ENCODE measurements at regions not wholly inside any gene's neighbourhood (a gene's known extent, or its start where the extent isn't known, plus 50 kb on each side); places are given as distances from the start of the nearest gene placed in this dataset.
A peak's percentile ranks its signal among the peaks of the same experiment; 100 is the strongest.

- DNase-seq: no peak
- H3K27me3 Mint-ChIP-seq: peaks cover 23% of the 10 kb centered on the region
- CTCF ChIA-PET: no interaction called here
- no peak overlapping the region for H3K4me3 Mint-ChIP-seq
- H3K4me1 Mint-ChIP-seq: peaks cover 23% of the 10 kb centered on the region
- H3K36me3 Mint-ChIP-seq: no peaks in the 10 kb centered on the region
- H3K27ac Mint-ChIP-seq: no peak overlapping the region
- H3K9me3 Mint-ChIP-seq: no peaks in the 10 kb centered on the region
These were observed 214.1 kb upstream of the TLE3 start for GRCh38 chr15:70311821-70312220.

GRCh38 chr15:70309716-70310115 lies 212.0 kb upstream of the TLE3 start:
- Mint-ChIP-seq H3K36me3 (no peaks in the 10 kb centered on the region), H3K27ac (no peak overlapping the region), H3K4me3 (no peak overlapping the region), H3K9me3 (no peaks in the 10 kb centered on the region), H3K4me1 (peaks cover 23% of the 10 kb centered on the region), H3K27me3 (peaks cover 18% of the 10 kb centered on the region)
- DNase-seq: no peak
- CTCF ChIA-PET: no interaction called here

- no peak overlapping the region for H3K4me3 Mint-ChIP-seq
- no peaks in the 10 kb centered on the region for H3K9me3 Mint-ChIP-seq
- peak overlapping the region; percentile 4 for H3K27ac Mint-ChIP-seq
- CTCF ChIA-PET: no interaction called here
- H3K36me3 Mint-ChIP-seq: no peaks in the 10 kb centered on the region
- H3K27me3 Mint-ChIP-seq: peaks cover 18% of the 10 kb centered on the region
- no peak for DNase-seq
- H3K4me1 Mint-ChIP-seq: peaks cover 23% of the 10 kb centered on the region
These were observed 211.2 kb upstream of the TLE3 start for GRCh38 chr15:70308735-70309434.

DNA sequence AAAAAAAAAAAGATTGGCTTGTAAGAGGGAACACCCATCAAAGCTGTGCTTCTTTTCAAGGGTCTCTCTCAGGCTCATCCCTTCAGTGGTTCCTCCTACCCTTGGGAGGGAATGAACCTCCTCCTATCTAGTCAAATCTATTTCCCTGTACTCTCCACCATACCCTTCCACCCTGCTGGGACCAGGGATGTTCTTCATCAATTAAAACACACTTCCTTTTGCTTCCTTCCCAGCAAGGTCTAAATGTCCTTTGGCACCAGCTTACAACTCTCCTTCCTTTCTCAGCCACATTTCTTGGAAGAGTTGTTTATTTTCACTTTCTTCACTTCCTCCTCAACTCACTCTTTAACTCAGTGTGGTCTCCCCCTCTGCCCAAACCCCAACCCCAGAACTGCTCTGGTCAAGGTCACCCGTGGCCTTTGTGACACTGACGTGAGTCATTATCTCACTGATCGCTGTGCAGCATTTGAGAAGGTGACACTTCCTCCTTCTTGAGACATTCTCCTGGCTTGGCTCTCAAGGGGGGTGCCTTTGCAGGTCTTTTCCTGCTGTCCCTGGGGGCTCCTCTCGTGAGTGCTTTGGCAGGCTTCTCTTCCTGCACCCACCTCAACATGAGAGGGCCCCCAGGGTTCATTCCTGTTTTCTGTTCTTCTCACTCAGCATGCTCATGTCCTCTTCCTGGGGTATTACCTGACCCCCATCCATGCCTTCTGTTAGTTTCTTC lies 210.5 kb upstream of the TLE3 start:
- peak; percentile 25 for DNase-seq
- H3K36me3 Mint-ChIP-seq: no peaks in the 10 kb centered on the region
- CTCF ChIA-PET: interaction anchor here (0.7 to 1.0 kb wide), 2 partner anchors 124 to 172 kb away, joined by 3 to 5 read pairs; no protein-coding TSS in a partner anchor
- H3K9me3 Mint-ChIP-seq: no peaks in the 10 kb centered on the region
- peak overlapping the region; percentile 4 for H3K27ac Mint-ChIP-seq
- peaks cover 18% of the 10 kb centered on the region for H3K27me3 Mint-ChIP-seq
- H3K4me1 Mint-ChIP-seq: peaks cover 23% of the 10 kb centered on the region
- no peak overlapping the region for H3K4me3 Mint-ChIP-seq

- CTCF ChIA-PET: no interaction called here
- H3K36me3 Mint-ChIP-seq: no peaks in the 10 kb centered on the region
- H3K4me1 Mint-ChIP-seq: peaks cover 23% of the 10 kb centered on the region
- H3K27ac Mint-ChIP-seq: no peak overlapping the region
- peaks cover 18% of the 10 kb centered on the region for H3K27me3 Mint-ChIP-seq
- H3K4me3 Mint-ChIP-seq: no peak overlapping the region
- no peaks in the 10 kb centered on the region for H3K9me3 Mint-ChIP-seq
- DNase-seq: no peak
These were observed 208.9 kb upstream of the TLE3 start for GRCh38 chr15:70306582-70306981.

DNA sequence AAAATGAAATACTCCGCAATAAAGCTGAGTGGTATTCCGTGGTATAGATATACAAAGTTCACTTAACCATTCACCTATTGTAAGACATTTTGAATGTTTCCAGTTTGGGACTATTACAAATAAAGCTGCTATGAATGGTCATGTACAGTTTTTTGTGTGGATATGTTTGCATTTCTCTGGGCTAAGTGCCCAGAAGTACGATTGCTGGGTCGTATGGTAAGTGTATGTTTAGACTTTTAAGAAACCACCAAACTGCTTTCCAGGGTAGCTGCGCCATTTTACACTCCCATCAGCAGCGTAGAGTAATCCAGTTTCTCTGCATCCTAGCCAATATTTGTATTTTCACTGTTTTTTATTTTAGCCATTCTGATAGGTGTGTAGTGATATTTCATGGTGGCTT lies 208.4 kb upstream of the TLE3 start:
- CTCF ChIA-PET: no interaction called here
- no peaks in the 10 kb centered on the region for H3K36me3 Mint-ChIP-seq
- no peak for DNase-seq
- no peak overlapping the region for H3K27ac Mint-ChIP-seq
- peaks cover 26% of the 10 kb centered on the region for H3K4me1 Mint-ChIP-seq
- no peak overlapping the region for H3K4me3 Mint-ChIP-seq
- H3K27me3 Mint-ChIP-seq: peaks cover 18% of the 10 kb centered on the region
- H3K9me3 Mint-ChIP-seq: no peaks in the 10 kb centered on the region

DNA sequence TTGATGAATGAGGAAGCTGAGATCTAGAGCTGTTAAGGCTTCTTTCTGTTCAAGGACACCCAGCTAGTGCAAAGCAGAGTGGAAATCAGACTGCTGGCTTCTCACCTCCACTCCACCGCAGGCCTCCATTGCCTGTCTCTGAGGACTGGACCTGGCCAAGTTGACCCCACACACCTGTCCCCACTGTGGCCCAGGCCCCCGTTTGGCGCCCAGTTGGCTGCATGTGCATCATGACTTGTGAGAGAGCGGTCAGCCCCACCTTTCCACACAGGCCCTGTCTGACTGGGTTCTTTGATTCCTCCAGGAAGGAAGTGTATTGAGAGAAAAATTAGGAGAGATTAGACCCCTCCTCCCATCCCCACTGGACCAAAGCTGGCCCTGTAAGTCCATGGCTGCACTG lies 206.3 kb upstream of the TLE3 start:
- Mint-ChIP-seq H3K4me3 (no peak overlapping the region), H3K4me1 (peaks cover 31% of the 10 kb centered on the region), H3K27ac (no peak overlapping the region), H3K27me3 (peaks cover 11% of the 10 kb centered on the region), H3K9me3 (no peaks in the 10 kb centered on the region), H3K36me3 (no peaks in the 10 kb centered on the region)
- no peak for DNase-seq
- CTCF ChIA-PET: no interaction called here

GRCh38 chr15:70302360-70302759 lies 204.6 kb upstream of the TLE3 start:
- no peaks in the 10 kb centered on the region for H3K27me3 Mint-ChIP-seq
- no peaks in the 10 kb centered on the region for H3K36me3 Mint-ChIP-seq
- no peaks in the 10 kb centered on the region for H3K9me3 Mint-ChIP-seq
- H3K4me1 Mint-ChIP-seq: peaks cover 19% of the 10 kb centered on the region
- no peak for DNase-seq
- no peak overlapping the region for H3K27ac Mint-ChIP-seq
- CTCF ChIA-PET: no interaction called here
- H3K4me3 Mint-ChIP-seq: no peak overlapping the region

GRCh38 chr15:70301396-70301795 lies 203.7 kb upstream of the TLE3 start:
- Mint-ChIP-seq H3K27me3 (no peaks in the 10 kb centered on the region), H3K9me3 (no peaks in the 10 kb centered on the region), H3K27ac (no peak overlapping the region), H3K4me1 (peaks cover 14% of the 10 kb centered on the region), H3K36me3 (no peaks in the 10 kb centered on the region), H3K4me3 (no peak overlapping the region)
- CTCF ChIA-PET: interaction anchor here (1.2 to 2.0 kb wide), 4 partner anchors 33 to 234 kb away, joined by 3 to 5 read pairs (median 4); no protein-coding TSS in a partner anchor
- no peak for DNase-seq

DNA sequence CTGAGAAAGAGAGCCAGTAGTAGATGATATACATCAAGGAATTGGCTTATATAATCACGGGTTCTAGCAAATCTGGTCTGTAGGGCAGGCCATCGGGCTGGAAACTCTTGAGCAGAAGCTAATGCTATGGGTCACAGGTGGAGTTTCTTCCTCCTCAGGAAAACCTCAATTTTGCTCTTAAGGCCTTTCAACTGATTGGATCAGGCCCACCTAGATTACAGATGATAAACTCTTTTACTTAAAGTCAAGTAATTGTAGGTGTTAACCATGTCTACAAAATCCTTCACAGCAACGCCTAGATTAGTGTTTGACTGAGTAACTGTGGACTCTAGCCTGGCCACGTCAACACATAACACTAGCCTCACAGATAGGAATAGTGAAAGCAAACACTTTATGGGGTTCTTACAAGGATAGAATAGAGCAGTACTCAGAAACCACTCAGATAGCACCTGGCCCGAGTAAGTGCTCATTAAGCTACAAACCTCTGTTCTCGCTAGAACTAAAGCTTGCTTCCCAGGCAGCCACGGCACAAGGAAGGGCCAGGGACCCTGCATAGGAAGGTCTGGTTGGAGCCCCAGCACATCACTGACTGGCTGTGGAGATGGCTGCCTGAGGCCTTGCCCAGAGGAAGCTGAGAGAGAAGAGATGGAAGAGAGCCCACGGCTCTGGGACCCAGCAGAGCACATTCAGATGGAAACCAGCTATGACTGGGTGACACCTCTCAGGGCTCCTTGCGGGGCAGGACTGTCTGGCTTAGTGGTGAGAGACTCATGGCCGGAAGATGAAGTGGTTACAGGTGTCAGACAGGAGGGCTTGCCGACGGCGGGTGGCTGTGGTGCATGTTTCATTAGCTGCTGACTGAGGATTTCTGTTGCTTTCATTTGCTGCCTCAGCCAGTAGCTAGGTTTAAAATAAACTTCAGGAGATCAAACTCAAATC lies 202.5 kb upstream of the TLE3 start:
- no peak overlapping the region for H3K27ac Mint-ChIP-seq
- no peaks in the 10 kb centered on the region for H3K36me3 Mint-ChIP-seq
- DNase-seq: peak; percentile 79
- H3K4me1 Mint-ChIP-seq: peaks cover 14% of the 10 kb centered on the region
- H3K27me3 Mint-ChIP-seq: peaks cover 4% of the 10 kb centered on the region
- no peak overlapping the region for H3K4me3 Mint-ChIP-seq
- CTCF ChIA-PET: interaction anchor here (1.0 to 2.0 kb wide), 5 partner anchors 31 to 235 kb away, joined by 3 to 5 read pairs (median 4); no protein-coding TSS in a partner anchor
- no peaks in the 10 kb centered on the region for H3K9me3 Mint-ChIP-seq

DNA sequence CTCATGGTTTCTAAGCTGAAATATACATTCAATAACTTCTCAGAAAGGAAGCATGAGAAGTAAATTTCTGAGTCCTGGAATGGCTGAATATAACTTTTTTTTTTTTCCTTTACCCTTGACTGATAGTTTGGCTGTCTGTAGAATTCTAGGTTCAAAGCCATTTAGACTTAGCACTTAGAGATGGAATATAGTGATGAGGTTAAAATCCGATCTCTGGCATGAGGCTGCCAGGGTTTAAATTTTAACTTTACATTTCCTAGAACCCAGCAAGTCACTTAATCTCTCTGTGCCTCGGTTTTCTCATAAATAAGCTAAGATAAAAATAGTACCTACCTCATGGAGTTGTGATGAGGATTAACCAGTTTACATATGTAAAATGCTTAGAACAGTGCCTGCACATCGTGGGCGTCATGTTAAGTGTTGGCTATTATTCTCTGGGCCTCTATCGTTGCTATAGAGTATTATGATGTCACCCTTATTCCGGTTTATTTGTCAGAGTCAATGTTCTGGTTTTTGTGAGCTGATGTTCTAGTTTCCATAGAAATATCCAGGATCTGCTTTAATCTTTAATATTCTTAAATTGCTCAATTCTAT lies 199.8 kb upstream of the TLE3 start:
- peaks cover 14% of the 10 kb centered on the region for H3K27me3 Mint-ChIP-seq
- no peaks in the 10 kb centered on the region for H3K9me3 Mint-ChIP-seq
- CTCF ChIA-PET: no interaction called here
- H3K4me1 Mint-ChIP-seq: peaks cover 14% of the 10 kb centered on the region
- H3K36me3 Mint-ChIP-seq: no peaks in the 10 kb centered on the region
- H3K27ac Mint-ChIP-seq: no peak overlapping the region
- H3K4me3 Mint-ChIP-seq: no peak overlapping the region
- DNase-seq: no peak

GRCh38 chr15:70294731-70295305 lies 197.1 kb upstream of the TLE3 start:
- CTCF ChIA-PET: no interaction called here
- DNase-seq: no peak
- Mint-ChIP-seq H3K9me3 (no peaks in the 10 kb centered on the region), H3K27ac (no peak overlapping the region), H3K4me3 (no peak overlapping the region), H3K27me3 (peaks cover 34% of the 10 kb centered on the region), H3K4me1 (no peaks in the 10 kb centered on the region), H3K36me3 (no peaks in the 10 kb centered on the region)

DNA sequence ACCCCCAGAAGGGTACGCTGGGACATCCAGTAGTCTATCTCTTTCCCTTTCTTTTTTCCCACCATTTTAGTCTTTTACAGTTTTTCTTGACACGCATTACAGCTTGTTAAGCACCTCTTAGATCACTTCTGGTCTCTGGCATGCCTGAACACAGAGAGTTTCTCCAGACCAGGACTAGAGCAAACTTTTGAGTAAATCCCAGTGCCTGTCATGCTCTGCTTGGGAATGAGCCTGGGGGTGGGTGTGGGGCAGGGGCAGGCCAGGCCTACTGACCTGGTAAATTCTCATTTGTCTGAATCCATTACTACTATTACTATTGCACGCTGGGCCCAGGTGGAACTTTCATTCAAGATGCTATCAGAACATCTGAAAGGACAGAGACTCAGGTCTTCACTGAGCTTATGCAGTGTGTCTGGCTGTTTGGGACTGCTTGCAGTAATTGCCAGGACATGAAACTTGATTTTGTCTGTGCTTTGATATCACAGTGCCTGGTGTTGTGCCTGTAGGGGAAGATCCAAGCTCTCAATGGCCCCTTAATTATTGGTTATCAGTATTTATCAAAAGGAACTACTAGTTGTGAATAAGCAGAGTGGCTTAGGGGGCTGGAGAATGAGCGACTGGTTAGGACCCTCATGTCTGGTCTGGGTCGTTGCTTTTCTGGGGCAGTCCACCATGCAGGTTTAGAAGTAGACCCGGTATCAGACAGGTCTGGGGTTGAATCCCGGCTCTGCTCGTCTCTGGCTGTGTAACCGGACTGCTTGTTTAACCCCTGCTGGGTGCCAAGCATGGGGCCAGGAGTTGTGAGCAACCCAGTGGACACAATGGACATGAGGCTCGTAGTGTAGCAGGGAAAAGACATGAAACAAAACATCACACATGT lies 196.1 kb upstream of the TLE3 start:
- no peaks in the 10 kb centered on the region for H3K4me1 Mint-ChIP-seq
- DNase-seq: no peak
- H3K9me3 Mint-ChIP-seq: no peaks in the 10 kb centered on the region
- H3K27ac Mint-ChIP-seq: no peak overlapping the region
- H3K4me3 Mint-ChIP-seq: no peak overlapping the region
- CTCF ChIA-PET: no interaction called here
- H3K27me3 Mint-ChIP-seq: peaks cover 36% of the 10 kb centered on the region
- H3K36me3 Mint-ChIP-seq: no peaks in the 10 kb centered on the region
